ENCODE measurements at regions not wholly inside any gene's neighbourhood (a gene's known extent, or its start where the extent isn't known, plus 50 kb on each side); places are given as distances from the start of the nearest gene placed in this dataset.

DNA sequence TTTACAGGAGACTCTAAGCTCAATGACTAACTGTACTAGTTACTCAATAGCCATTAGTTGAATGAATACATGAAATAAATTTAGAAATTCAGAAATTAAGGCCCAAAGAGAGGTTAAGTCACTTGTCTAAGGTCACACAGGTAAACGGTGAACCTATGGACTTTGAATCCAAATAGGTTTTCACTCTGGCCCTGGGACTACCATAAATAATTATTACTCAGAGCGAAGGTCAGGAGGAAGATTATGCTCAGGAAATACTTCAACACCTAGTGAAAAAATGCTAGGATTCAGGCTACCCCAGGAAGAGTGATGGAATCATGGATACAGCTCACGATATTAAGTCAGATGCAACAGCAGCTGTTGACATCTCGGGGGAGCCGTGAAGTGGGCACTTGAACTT is 417.4 kb downstream of the GABRG2 start:
- no peak for DNase-seq (ENCODE audit: low spot score)

DNA sequence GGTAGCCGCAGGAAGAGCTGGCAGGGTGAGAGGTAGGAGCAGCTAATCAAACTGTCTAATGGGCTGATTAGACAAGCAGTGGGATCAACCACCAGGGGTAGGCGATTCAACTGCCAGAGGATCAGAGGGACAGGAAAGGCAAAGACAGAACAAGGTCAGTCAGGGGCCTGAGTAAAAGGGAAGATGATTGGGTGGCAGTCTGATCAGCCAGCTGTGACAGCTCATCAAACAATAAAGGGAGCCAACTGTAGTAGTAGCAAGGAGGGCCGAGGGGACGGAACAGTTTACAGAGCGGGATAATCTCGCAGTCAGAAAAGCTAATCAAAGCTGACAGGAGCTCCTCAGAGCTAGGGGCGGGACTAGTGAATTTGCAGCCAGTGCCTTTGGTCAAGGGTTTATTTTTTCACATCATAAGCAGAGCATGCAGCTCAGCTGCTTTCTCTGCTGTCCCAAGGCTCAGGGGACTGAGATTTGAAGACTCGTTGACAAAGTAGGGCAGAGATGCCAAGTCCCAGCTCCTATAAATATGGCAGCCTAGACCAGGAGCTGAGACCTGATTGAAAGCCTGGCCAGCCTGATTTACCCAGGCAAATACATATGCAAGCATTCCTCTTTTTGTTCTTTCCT is 418.2 kb downstream of the GABRG2 start:
- peak; percentile 82 for DNase-seq (ENCODE audit: low spot score)

DNA sequence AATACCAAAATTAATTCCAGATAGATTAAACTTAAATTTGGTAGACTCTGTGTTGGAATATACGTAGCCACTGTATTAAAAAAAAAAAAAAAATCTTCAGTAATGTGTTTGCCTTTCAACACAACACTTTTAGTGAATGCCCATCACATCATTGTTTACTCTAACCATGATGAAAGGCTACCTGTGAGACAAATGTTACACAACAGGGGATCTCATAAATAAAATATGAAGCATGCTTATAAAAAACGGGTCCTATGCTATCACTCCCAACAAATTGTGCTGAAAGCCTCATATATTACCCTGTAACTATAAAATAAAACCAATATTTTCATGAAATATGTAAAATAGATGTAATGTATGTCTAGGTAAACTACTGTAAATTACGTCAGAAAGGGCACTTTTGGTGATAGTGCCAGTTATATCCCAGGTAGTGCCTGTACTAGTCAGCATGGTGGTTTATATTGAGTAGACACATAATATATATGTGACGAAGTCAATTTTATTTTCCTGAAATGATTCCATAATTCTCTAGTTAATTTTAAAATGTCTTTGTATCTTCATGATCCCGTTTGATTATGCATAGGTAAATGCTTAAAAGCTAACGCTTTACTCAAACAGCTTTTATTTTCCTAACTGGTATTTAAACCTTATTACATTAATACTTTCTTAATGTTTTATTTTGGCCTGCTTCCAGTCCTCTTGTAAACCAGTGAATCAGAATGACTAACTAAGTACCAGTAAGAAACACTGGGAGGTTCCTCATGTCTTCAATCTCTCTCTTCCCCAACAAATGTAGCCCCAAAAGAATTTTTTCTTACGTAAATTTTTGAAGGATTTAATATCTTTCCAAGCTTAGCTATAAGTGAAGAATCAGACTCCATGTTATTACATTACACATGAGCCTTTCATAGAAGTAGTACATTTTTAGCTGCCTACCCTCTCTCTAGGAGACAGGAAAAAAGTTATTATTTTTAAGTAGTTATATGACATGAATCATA is 420.3 kb downstream of the GABRG2 start:
- DNase-seq (ENCODE audit: low spot score) = no peak

DNA sequence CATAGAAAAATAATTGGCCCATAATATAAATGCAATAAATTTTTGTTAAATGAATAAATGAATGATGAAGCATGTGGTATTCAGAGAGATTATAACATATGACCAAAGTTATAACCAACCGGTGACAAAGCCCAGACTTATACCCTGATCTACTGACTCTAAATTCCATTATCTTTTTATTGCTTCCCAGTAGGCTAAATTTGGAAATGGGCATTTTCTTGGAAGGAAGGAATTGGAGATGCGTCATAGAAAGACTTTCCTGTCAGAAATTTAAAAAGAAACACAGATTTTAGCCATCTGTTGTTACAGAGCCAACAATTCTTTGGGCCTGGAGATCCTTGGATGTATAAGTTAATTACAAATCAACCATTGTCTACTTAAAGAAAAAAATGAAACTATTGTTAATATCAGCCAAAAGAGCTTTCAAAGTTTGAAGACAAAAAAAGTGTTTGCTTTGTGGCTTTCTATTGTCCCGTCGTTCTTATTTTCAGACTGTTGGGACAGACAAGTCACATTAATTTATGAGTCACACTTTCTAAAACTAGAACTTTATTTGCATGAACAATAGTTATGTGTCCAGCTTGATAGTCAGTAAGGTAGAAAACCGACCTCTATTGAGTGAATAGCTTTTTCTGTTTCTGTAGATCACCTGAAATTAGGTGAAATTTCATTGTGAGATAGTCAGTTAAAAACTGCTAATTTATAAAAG is 428.7 kb downstream of the GABRG2 start:
- DNase-seq (ENCODE audit: low spot score) = no peak

DNA sequence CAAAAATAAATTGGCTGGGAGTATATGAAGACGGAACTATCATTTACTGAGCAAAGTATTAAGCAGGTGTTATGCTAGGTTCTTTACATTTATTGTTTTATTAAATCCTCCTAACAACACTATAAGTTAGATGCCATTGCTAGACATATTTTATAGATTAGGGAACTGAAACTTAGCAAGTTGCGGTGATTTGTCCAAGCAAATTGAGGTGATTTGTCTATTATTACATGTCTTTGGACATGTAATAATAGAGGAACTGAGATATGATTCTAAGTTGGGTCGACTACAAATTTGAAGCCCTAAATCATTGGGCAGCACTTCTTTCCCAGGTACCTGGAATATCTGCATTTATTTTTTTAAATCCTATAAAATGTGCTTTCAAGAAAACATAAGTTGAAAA is 429.9 kb downstream of the GABRG2 start:
- no peak for DNase-seq (ENCODE audit: low spot score)

DNA sequence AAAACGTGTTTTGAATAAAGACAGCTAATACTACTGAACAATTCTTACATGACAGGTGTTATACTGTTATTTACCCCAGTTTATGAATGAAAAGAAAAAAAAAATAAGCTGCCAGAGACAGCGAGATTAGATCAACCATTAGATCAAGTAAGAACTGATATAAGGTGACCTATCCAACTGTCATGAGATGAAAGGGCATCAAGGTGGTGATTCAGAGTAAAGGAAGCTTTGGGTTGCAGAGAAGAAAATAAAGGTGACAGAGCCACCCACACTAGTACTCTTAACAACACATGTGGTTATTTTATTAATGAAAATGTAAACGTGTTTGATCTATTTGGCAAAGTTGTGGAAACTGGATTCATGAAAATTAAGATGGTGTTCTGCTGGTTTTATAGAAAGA is 435.2 kb downstream of the GABRG2 start:
- DNase-seq (ENCODE audit: low spot score) = no peak

DNA sequence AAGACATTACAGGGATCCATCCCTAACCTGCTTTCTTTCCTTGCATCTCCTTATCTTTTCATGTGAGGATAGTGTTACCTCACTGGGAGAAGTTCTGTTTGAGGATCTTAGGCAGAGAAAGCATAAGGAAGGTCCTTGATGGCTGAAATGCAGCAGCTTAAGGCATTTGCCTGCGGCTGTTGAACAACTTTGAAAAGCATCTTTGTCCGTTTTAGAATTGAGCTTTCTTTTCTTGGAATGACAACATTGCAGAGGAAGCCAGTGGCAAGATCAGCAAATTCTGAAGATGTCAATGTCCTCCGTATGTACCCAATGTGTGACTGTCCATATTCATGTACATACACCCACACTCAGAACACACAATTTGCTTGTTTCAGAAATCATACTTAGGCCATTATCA is 436.2 kb downstream of the GABRG2 start:
- no peak for DNase-seq (ENCODE audit: low spot score)

DNA sequence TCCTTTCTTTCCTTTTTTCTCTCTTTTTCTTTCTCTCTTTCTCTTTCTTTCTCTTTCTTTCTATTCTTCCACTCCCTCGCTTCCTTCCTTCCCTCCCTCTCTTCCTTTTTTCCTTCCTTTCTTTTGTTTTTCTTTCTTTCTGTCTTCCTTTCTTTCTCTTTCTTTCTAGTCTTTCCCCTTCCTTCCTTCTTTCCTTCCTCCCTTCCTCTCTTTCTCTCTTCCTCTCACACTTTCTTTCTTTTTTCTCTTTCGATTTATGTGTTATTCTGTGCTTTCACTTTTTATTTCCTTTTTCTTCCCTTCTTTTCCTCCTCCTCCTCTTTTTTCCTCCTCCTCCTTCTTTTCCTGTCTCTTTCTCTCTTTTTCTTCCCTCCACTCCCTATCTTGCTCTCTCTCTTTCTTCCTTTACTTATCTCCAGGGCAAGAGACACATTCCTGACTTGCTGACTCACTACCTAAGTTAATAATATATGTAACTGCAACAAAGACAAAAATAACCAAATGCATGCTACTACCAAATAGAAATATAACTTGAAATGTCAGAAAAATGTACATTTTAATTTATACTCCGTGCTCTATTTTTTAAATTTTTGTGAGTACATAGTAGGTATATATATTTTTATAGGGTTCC is 445.5 kb downstream of the GABRG2 start:
- DNase-seq (ENCODE audit: low spot score) = no peak

DNA sequence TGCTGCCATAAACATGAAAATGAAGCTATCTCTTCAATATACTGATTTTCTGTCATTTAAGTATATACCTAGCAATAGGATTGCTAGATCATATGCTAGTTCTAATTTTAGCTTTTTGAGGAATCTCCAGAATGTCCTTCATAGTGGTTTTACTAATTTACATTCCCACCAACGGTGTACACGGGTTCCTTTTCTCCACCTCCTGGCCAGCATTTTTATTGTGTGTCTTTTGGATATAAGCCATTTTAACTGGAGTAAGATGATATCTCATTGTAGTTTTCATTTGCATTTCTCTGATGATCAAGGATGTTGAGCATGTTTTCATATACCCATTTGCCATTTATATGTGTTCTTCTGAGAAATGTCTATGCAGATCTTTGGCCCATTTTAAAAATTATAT is 446.5 kb downstream of the GABRG2 start:
- DNase-seq (ENCODE audit: low spot score) = no peak

DNA sequence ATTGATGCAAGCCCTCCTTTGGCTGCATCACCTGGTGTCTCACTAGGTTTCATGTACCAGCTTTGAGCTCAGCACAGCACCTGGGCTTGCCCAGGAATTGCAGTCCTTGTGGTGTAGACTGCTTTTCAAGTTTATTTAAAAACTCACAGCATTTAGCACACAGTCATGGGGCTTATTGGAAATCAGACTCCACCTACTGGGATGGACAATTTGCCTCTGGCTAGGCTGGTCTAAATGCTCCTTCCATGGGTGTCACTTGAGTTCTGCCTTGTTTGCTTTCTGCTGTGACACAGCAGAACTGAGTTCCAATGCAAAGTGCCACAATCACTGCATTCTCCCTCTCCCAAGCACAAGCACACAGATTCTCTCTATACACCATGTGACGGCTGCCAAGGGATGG is 453.3 kb downstream of the GABRG2 start:
- no peak for DNase-seq (ENCODE audit: low spot score)

DNA sequence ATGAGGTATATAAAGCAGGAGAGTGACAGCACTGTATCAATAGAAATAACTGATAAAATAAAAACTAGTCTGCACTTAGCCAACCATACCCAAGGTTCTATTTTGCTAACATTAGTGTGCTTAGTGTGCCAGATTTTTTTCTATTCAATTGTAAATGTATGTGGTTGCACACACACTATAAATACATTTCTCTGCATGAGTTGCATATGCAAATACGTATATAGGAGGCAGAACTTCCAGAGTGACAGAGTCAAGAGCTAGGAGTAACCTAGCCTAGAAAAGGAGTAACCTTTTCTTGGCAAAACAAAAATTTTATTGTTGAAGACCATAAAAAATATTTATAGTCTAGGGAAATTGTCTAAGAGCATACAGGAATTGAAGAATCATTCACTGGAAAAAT is 461.6 kb downstream of the GABRG2 start:
- DNase-seq (ENCODE audit: low spot score) = no peak

DNA sequence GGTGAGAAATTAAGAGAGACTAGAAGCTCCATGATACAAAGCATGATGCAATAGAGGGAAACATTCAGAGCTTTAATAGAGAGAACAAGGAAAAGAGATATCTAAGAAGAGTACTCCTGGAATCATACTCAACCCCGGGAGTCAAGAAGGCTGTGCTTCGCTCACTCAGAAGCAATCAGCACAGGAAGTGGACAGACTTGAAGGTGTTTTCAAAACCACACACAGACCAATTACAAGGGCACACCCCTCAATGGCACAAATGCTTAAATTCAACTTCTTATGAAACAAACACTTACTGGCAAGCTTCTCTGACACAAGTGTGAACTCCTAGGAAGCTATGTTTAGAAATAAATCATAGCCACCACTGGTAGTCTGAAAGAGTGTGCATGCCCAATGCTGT is 462.3 kb downstream of the GABRG2 start:
- no peak for DNase-seq (ENCODE audit: low spot score)

DNA sequence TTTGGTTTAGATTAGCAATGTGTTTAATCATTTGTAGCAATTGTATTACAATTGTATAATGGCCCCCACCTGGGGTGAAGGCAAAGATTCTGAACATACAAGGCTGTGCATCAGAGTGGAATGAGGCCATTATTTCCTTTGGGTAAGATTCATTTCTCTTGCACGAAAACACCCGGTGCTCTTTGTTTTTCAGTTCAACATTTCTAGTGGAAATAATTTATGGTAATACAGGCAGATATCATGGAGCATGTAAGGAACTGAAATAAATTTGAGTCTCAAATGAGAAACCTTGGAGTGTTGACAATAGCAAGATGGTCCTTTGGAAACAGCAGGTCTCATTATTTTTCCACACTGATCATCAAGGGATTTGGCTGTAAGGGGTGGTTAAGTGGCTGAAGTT is 475.9 kb downstream of the GABRG2 start:
- DNase-seq (ENCODE audit: low spot score) = no peak

DNA sequence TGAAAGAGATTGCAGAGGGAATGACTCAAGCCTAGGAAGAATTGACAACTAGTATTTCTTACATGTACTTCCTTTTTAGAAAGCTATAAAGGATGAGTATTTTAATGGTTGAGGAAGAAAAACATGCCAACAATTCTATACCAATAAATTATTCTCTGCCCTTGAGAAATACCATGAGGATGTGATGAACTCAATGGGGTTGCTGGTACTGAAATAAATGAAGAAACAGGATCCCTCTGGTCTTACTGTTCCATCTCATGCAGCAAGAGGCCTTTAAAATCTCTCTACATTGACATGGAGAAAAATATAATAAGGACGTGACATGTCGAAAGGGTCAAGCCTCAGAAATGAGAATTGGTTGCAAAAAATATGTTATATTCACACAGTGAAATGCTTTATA is 477.3 kb downstream of the GABRG2 start:
- DNase-seq (ENCODE audit: low spot score) = no peak

DNA sequence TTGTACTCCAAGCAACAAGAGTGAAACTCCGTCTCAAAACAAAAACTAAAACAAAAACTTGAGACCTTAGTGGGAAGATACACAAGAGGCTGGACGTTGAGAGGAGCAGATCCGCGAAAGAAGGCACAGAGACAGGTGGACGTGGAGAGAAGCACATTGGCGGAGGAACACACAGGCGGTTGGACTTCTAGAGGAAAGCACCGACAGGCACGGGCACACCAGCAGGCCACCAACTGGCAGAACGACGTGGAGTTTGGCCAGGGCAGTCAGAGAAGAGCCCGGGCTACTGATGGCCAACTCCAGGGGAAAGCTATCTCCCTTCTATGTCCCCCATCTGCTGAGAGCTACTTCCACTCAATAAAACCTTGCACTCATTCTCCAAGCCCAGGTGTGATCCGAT is 482.7 kb downstream of the GABRG2 start:
- no peak for DNase-seq (ENCODE audit: low spot score)

DNA sequence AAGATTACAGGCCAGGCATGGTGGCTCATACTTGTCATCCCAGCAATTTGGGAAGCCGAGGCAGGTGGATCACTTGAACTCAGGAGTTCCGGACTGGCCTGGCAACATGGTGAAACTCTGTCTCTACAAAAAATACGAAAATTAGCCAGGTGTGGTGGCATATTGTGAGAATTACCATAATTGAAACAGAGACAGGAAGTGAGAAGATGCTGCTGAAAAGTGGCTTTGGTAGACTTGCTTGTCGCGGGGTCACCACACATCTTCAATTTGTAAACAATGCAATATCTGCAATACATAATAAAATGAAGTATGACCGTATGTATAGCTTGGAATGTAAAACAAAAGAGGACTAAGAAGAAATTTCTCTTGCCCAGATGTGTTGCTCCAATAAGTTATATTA is 490.5 kb downstream of the GABRG2 start:
- no peak for DNase-seq (ENCODE audit: low spot score)

DNA sequence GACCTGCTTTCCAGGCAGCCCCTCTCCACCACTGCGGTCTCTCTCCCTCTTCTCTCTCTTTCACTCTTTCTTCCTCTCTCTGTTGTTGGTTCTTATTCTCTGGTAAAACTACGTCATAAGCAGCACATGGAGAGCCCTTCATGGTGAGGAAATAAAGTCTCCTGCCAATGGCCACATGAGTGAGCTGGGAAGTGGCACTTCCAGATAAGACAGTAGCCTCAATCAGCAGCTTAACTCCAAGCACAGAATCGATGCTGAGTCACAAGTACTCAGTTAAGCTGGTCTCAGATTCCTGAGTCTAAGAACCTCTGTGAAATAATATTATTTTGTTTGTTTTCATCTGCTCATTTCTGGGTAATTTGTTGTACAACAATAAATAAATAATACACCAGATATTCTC is 500.1 kb downstream of the GABRG2 start:
- no peak for DNase-seq (ENCODE audit: low spot score)

DNA sequence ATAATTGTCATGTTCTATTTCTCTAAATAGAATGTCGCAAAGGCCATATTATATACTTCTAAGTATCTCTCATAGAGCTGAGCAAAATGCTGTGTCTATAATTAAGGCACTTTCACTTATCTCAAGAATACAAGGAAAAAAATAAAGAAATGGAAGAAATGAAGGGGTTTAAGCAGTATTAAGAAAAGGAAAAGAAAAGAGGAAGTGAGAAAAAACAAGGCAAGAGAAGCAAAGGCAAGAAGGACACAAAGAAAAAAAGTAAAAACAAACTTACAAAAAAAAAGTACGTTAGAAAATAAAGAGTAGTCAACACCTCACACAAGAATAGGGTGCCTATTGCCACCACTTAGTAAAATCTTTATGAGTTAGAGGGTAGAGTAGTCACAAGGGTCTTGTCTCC is 506.2 kb downstream of the GABRG2 start:
- DNase-seq (ENCODE audit: low spot score) = no peak

DNA sequence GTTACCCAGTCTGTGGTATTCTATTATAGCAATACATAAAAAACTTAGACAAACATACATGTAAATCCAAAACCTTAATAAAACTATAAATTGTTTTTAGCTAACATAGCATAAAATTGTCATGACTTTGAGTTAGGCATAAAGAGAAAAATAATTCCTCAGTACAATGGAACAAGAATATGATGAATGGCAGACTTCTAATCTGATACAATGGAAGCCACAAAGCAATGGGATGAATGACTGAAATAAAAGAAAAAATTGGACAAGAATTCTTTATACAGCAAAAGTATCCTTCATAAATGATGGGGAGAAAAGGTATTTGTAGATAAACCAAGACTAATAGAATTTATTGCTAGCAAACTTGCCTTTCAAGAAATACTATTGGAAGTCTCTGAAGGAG is 524.2 kb downstream of the GABRG2 start:
- DNase-seq (ENCODE audit: low spot score) = no peak

DNA sequence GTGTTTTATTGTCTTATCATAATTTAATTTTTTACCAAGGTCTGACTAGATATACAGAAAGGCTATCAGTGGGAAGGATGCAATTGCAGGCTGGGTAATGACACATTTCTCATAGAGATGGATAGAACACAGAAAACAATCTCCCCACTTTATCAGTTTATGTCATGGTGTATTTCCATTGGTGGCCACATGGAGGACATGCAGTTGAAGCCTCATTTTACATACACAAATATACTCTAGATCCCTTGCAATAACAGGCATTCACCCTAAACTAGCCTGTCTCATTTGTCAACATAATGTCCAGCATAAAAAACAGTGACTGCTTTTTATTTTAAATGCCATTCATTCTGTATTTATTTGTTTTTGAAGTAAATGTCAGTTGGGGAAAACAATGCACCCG is 526.3 kb downstream of the GABRG2 start:
- DNase-seq (ENCODE audit: low spot score) = no peak

DNA sequence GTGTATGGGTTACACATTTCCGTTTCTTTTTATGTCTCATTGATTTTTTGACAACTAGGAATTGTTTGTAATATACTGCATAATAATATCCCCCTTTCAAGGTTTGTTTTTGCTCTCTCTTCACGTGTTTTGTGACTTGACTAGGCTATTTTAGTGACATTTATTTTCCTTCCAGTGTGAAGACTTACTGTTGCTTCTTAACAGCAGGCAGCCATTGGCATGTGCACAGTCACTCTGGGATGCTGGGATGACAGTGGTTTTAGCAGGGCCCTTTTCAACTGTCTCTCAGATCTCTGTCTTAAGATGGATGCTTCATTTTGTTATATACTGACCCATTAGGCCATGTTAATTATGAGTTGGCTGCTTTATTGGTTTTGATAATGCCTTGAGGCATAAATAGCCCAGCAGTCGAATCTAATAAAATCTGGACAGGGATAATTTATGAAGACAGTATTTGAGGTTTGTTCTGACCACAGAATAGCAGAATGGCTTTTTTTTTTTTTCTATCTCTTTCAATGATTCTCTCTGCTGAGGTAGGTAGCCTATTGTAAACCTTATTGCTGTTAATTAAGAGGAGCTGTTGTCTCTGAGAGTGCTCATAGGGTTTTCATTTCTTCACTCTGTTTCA is 536.0 kb downstream of the GABRG2 start:
- no peak for DNase-seq (ENCODE audit: low spot score)

DNA sequence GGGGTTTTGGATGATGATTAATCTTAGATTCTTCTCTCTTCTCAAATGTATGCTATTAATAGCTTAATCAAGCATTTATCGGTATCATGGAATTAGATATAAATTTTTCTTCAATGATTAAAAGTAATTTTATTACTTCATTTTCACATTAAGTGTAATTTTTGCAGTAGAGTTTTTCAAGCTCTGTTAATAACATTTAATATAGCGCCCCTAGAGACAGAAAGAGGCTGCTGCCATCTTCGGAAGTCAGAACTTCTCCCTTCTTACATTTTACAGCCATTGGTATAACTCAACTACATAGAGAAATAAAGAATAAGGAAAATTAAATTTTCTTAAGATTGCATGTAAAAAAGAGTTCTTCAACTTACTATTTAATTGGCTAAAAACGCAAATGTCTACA is 540.3 kb downstream of the GABRG2 start:
- no peak for DNase-seq (ENCODE audit: low spot score)
